CD8-positive, alpha-beta memory T cell (primary cell): ENCODE measurements at regions not wholly inside any gene's neighbourhood (a gene's known extent, or its start where the extent isn't known, plus 50 kb on each side); places are given as distances from the start of the nearest gene placed in this dataset.

Experiments
- CTCF ChIA-PET: fragments of 350-600 bp; sonication (Branson Sonifier 250); formaldehyde crosslinking; loops from one replicate; lab custom pipeline; 2021; ENCODE audit warnings: antibody characterized with exemption; lab: Charles Lee
- POLR2A ChIA-PET: fragments of 350-600 bp; sonication (Branson Sonifier 250); formaldehyde crosslinking; loops from one replicate; lab custom pipeline; 2021; ENCODE audit warnings: antibody characterized with exemption; lab: Charles Lee
- DNase-seq, 5 donors: peaks; one replicate each; pipeline versions ENCODE4 v3.0.0 to v3.0.0-alpha.2; 2020 to 2022; ENCODE audit warnings: mixed read lengths in 1 of 5
- H3K27ac ChIP-seq: one replicate; pipeline ENCODE4 v1.7.0; 2013; ENCODE audit warnings: low read depth, mild to moderate bottlenecking, low read length, moderate library complexity
- H3K27me3 ChIP-seq: 2 replicates; pipeline ENCODE4 v1.7.0; 2013; ENCODE audit warnings: low read length, mild to moderate bottlenecking; ENCODE audit not compliant: insufficient read depth, poor library complexity, severe bottlenecking
- H3K36me3 ChIP-seq: 2 replicates; pipeline ENCODE4 v1.7.0; 2013; ENCODE audit warnings: mild to moderate bottlenecking, low read length, moderate library complexity; ENCODE audit not compliant: insufficient read depth
- H3K4me1 ChIP-seq: 2 replicates; pipeline ENCODE4 v1.7.0; 2013; ENCODE audit warnings: mild to moderate bottlenecking, low read length, moderate library complexity; ENCODE audit not compliant: insufficient read depth
- H3K4me3 ChIP-seq: 2 replicates; pipeline ENCODE4 v1.7.0; 2013; ENCODE audit warnings: mild to moderate bottlenecking, low read length
- H3K9me3 ChIP-seq: 2 replicates; pipeline ENCODE4 v1.7.0; 2013; ENCODE audit warnings: mild to moderate bottlenecking, low read length
- H3K27ac Mint-ChIP-seq, 8 donors: one replicate each; pipeline ENCODE4 v1.8.0; 2020 to 2021; ENCODE audit warnings: mixed read lengths in 8 of 8, mild to moderate bottlenecking in 6 of 8, inconsistent platforms in 3 of 8, moderate library complexity in 3 of 8
- H3K27me3 Mint-ChIP-seq, 2 donors: one replicate each; pipeline ENCODE4 v1.8.0; 2020 to 2021; ENCODE audit warnings: mixed read lengths in 2 of 2, mild to moderate bottlenecking in 1 of 2, moderate library complexity in 1 of 2
- H3K36me3 Mint-ChIP-seq, 3 donors: one replicate each; pipeline ENCODE4 v1.8.0; 2020 to 2021; ENCODE audit warnings: mixed read lengths in 3 of 3, inconsistent platforms in 1 of 3, mild to moderate bottlenecking in 1 of 3
- H3K4me1 Mint-ChIP-seq, 3 donors: one replicate each; pipeline ENCODE4 v1.8.0; 2020 to 2021; ENCODE audit warnings: mixed read lengths in 3 of 3, inconsistent platforms in 1 of 3, mild to moderate bottlenecking in 1 of 3
- H3K4me3 Mint-ChIP-seq, 7 donors: one replicate each; pipeline ENCODE4 v1.8.0; 2020 to 2021; ENCODE audit warnings: mixed read lengths in 7 of 7, mild to moderate bottlenecking in 6 of 7, moderate library complexity in 4 of 7, inconsistent platforms in 2 of 7
- H3K9me3 Mint-ChIP-seq, 5 donors: one replicate each; pipeline ENCODE4 v1.8.0; 2020 to 2022; ENCODE audit warnings: mixed read lengths in 5 of 5, mild to moderate bottlenecking in 3 of 5, moderate library complexity in 2 of 5, inconsistent platforms in 1 of 5

DNA sequence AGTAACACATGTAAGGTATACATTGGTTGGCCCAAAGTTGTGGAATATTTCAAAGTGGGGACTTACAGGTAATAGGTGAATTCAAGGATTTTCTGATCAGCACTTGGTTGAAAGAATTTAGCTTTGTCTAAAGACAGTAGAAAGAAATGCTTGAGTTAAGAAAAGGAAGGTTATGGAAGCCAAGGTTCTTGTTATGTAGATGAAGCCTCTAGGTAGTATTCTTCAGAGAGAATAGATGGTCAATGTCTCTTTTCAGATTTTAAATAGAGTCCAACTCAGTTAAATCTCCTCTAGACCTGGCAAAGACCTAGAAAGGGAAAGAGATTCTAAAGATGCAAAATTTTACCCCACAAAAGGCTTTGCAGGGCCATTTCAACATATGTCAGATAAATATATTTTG is 157.4 kb downstream of the ANKRD30B start:
- Histone ChIP-seq H3K27me3 (no peaks in the 10 kb centered on the region), H3K36me3 (no peaks in the 10 kb centered on the region), H3K27ac (no peak overlapping the region), H3K4me3 (no peak overlapping the region), H3K4me1 (no peaks in the 10 kb centered on the region), H3K9me3 (no peaks in the 10 kb centered on the region)
- H3K4me1 Mint-ChIP-seq = no peaks in the 10 kb centered on the region
- peaks cover 0 to 2% of the 10 kb centered on the region in 2 donors for H3K27me3 Mint-ChIP-seq
- no peaks in the 10 kb centered on the region for H3K9me3 Mint-ChIP-seq
- DNase-seq = no peak
- CTCF ChIA-PET = no interaction called here
- POLR2A ChIA-PET = no interaction called here
- no peaks in the 10 kb centered on the region for H3K36me3 Mint-ChIP-seq
- H3K4me3 Mint-ChIP-seq = no peak overlapping the region
- no peak overlapping the region for H3K27ac Mint-ChIP-seq

DNA sequence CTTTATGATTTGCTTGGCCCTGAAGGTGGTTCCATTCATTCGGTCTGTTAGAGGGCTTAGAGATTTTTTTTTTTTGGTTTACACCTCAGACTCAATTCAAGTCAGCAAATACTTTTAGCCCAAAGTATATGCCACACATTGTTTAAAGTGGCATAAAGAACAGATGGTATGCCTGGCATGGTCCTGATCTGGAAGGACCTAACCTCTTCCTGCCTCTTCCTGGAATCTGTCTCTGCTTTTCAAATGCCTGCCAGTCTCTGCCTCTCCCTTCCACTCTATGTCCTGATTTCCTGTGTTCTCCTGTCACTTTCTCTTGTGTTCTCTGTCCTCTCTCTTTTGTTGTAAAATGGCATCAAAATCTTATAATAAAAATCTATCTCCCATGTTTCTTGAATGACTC is 158.0 kb downstream of the ANKRD30B start:
- ChIA-PET CTCF (no interaction called here), POLR2A (no interaction called here)
- H3K9me3 ChIP-seq = no peaks in the 10 kb centered on the region
- H3K27ac Mint-ChIP-seq = no peak overlapping the region
- H3K4me1 ChIP-seq = no peaks in the 10 kb centered on the region
- no peaks in the 10 kb centered on the region for H3K36me3 ChIP-seq
- H3K4me1 Mint-ChIP-seq = no peaks in the 10 kb centered on the region
- no peaks in the 10 kb centered on the region for H3K27me3 ChIP-seq
- no peak overlapping the region for H3K4me3 ChIP-seq
- peaks cover 0 to 2% of the 10 kb centered on the region in 2 donors for H3K27me3 Mint-ChIP-seq
- no peak overlapping the region for H3K27ac ChIP-seq
- H3K9me3 Mint-ChIP-seq = no peaks in the 10 kb centered on the region
- H3K4me3 Mint-ChIP-seq = no peak overlapping the region
- no peak for DNase-seq
- no peaks in the 10 kb centered on the region for H3K36me3 Mint-ChIP-seq

GRCh38 chr18:14907420-14907819 is 159.4 kb downstream of the ANKRD30B start:
- H3K4me1 ChIP-seq = no peaks in the 10 kb centered on the region
- no peak overlapping the region for H3K4me3 ChIP-seq
- Mint-ChIP-seq H3K36me3 (no peaks in the 10 kb centered on the region), H3K27ac (peak overlapping the region in 1 of 8 donors; percentile 49), H3K9me3 (no peaks in the 10 kb centered on the region), H3K27me3 (peaks cover 0 to 2% of the 10 kb centered on the region in 2 donors), H3K4me1 (no peaks in the 10 kb centered on the region), H3K4me3 (no peak overlapping the region)
- no peaks in the 10 kb centered on the region for H3K9me3 ChIP-seq
- ChIA-PET POLR2A (no interaction called here), CTCF (no interaction called here)
- no peaks in the 10 kb centered on the region for H3K27me3 ChIP-seq
- no peak for DNase-seq
- H3K36me3 ChIP-seq = no peaks in the 10 kb centered on the region
- H3K27ac ChIP-seq = no peak overlapping the region

GRCh38 chr18:14908541-14908940 is 160.6 kb downstream of the ANKRD30B start:
- no peaks in the 10 kb centered on the region for H3K4me1 ChIP-seq
- no peaks in the 10 kb centered on the region for H3K4me1 Mint-ChIP-seq
- ChIA-PET POLR2A (no interaction called here), CTCF (no interaction called here)
- no peaks in the 10 kb centered on the region for H3K9me3 Mint-ChIP-seq
- H3K4me3 ChIP-seq = no peak overlapping the region
- no peaks in the 10 kb centered on the region for H3K36me3 Mint-ChIP-seq
- no peaks in the 10 kb centered on the region for H3K36me3 ChIP-seq
- H3K27me3 ChIP-seq = no peaks in the 10 kb centered on the region
- H3K4me3 Mint-ChIP-seq = no peak overlapping the region
- no peak overlapping the region for H3K27ac Mint-ChIP-seq
- peaks cover 0 to 2% of the 10 kb centered on the region in 2 donors for H3K27me3 Mint-ChIP-seq
- H3K27ac ChIP-seq = no peak overlapping the region
- no peak for DNase-seq
- no peaks in the 10 kb centered on the region for H3K9me3 ChIP-seq

DNA sequence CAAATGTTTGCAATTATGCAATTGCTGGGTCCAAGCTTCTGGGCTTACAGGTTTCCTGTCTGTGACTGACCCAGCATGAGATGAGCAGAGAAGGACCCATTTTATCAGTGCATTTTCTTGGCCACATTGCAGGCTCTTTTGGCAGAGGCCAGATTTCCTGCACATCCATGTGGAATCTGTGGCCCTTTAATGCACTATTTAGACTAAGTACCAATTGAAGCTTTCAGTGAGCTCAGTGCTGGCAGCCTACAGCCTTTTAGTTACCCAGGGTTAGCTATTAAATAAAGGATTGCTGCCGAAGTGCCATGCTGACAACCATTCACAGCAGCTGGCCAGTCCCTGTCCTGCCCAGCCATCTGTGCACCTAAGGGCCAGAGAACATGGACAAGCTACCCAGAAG is 165.0 kb downstream of the ANKRD30B start:
- H3K4me1 Mint-ChIP-seq = no peaks in the 10 kb centered on the region

GRCh38 chr18:14914121-14914520 is 166.1 kb downstream of the ANKRD30B start:
- CTCF ChIA-PET = no interaction called here
- Mint-ChIP-seq H3K4me3 (no peak overlapping the region), H3K4me1 (no peaks in the 10 kb centered on the region), H3K9me3 (no peaks in the 10 kb centered on the region), H3K36me3 (no peaks in the 10 kb centered on the region), H3K27ac (no peak overlapping the region), H3K27me3 (peaks cover 3 to 5% of the 10 kb centered on the region in 2 donors)
- Histone ChIP-seq H3K4me1 (no peaks in the 10 kb centered on the region), H3K27ac (no peak overlapping the region), H3K4me3 (no peak overlapping the region), H3K9me3 (no peaks in the 10 kb centered on the region), H3K36me3 (no peaks in the 10 kb centered on the region), H3K27me3 (no peaks in the 10 kb centered on the region)
- POLR2A ChIA-PET = no interaction called here
- DNase-seq = no peak

More for the DNA sequence above, 165.0 kb downstream of the ANKRD30B start:
- no peaks in the 10 kb centered on the region for H3K9me3 Mint-ChIP-seq
- Histone ChIP-seq H3K27ac (no peak overlapping the region), H3K9me3 (no peaks in the 10 kb centered on the region), H3K4me1 (no peaks in the 10 kb centered on the region), H3K4me3 (no peak overlapping the region), H3K27me3 (no peaks in the 10 kb centered on the region), H3K36me3 (no peaks in the 10 kb centered on the region)
- H3K27ac Mint-ChIP-seq = no peak overlapping the region
- peaks cover 4% of the 10 kb centered on the region in 2 donors for H3K27me3 Mint-ChIP-seq
- POLR2A ChIA-PET = no interaction called here
- DNase-seq = no peak
- no peaks in the 10 kb centered on the region for H3K36me3 Mint-ChIP-seq
- no peak overlapping the region for H3K4me3 Mint-ChIP-seq
- CTCF ChIA-PET = no interaction called here

DNA sequence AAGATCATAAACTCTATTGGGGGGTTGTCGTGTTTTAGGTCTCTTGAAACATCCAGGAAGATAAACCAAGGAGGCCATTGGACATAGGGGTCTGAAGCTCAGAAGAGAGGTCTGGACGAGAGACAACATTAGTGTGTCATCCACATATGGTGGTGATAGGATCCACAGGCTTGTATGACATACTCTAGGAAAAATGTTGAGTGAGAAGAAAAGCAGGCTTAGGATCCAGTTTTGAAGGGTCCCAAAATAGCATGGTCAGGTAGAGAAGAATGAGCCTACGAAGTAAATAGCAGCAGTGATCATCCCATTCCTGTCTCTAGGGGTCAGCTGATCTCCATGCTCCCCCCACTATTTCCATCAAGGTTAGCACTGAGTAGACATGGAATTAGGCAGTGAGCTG is 166.8 kb downstream of the ANKRD30B start:
- Mint-ChIP-seq H3K27ac (no peak overlapping the region), H3K4me1 (no peaks in the 10 kb centered on the region), H3K27me3 (peaks cover 2 to 5% of the 10 kb centered on the region in 2 donors), H3K4me3 (no peak overlapping the region), H3K9me3 (no peaks in the 10 kb centered on the region), H3K36me3 (no peaks in the 10 kb centered on the region)
- DNase-seq = no peak
- no peaks in the 10 kb centered on the region for H3K4me1 ChIP-seq
- H3K27ac ChIP-seq = no peak overlapping the region
- CTCF ChIA-PET = no interaction called here
- H3K4me3 ChIP-seq = no peak overlapping the region
- H3K27me3 ChIP-seq = no peaks in the 10 kb centered on the region
- no peaks in the 10 kb centered on the region for H3K9me3 ChIP-seq
- H3K36me3 ChIP-seq = no peaks in the 10 kb centered on the region
- POLR2A ChIA-PET = no interaction called here

DNA sequence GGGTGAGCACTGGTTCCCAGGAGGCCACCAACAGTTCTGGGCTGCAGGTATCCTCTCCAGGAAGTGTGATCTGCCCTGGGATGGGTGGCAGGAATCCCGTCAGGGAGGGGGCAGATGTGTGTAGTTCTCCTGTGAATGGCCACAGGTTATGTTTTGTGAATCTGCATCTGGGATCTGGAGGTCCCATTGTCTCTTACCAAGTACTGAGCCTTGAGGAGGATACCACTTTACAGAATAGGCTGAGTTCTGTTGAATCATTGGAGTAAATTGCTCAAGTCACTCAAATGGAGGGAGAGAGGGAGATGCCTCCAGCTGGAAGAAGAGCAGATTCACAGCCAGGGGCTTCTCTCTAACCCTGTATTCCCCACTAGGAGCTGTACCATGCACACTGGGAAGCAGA is 168.2 kb downstream of the ANKRD30B start:
- no peak overlapping the region for H3K4me3 Mint-ChIP-seq
- no peaks in the 10 kb centered on the region for H3K4me1 ChIP-seq
- H3K27ac Mint-ChIP-seq = no peak overlapping the region
- H3K27me3 ChIP-seq = no peaks in the 10 kb centered on the region
- no peaks in the 10 kb centered on the region for H3K36me3 Mint-ChIP-seq
- H3K27ac ChIP-seq = no peak overlapping the region
- no peaks in the 10 kb centered on the region for H3K9me3 Mint-ChIP-seq
- no peaks in the 10 kb centered on the region for H3K36me3 ChIP-seq
- peaks cover 2 to 5% of the 10 kb centered on the region in 2 donors for H3K27me3 Mint-ChIP-seq
- no peak overlapping the region for H3K4me3 ChIP-seq
- POLR2A ChIA-PET = no interaction called here
- no peaks in the 10 kb centered on the region for H3K4me1 Mint-ChIP-seq
- DNase-seq = no peak
- no peaks in the 10 kb centered on the region for H3K9me3 ChIP-seq
- CTCF ChIA-PET = no interaction called here

DNA sequence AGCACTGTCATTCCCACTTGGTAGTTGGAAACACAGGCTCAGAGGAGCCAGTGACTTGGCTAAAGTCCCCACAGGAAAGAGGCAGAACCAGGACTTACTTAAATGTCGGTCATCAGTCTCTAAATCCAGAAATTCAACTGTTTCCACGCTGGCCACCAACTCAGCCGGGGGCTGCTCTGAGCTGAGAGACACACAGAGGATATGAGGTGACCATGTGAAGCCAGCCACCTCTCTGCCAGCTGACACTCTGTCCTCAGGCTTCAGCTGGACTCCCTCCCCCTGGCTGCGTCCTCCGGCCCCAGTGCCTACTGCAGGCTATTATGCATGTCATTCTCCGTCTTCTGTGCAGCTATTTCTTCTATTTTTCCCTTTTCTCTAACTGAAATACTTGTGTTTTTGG is 168.9 kb downstream of the ANKRD30B start:
- Mint-ChIP-seq H3K4me3 (no peak overlapping the region), H3K27me3 (peaks cover 2 to 5% of the 10 kb centered on the region in 2 donors), H3K9me3 (no peaks in the 10 kb centered on the region), H3K27ac (no peak overlapping the region), H3K36me3 (no peaks in the 10 kb centered on the region), H3K4me1 (no peaks in the 10 kb centered on the region)
- Histone ChIP-seq H3K27ac (no peak overlapping the region), H3K4me3 (no peak overlapping the region), H3K27me3 (no peaks in the 10 kb centered on the region), H3K9me3 (no peaks in the 10 kb centered on the region), H3K4me1 (no peaks in the 10 kb centered on the region), H3K36me3 (no peaks in the 10 kb centered on the region)
- POLR2A ChIA-PET = no interaction called here
- CTCF ChIA-PET = no interaction called here
- DNase-seq = no peak
